ENCODE measurements at regions not wholly inside any gene's neighbourhood (a gene's known extent, or its start where the extent isn't known, plus 50 kb on each side); places are given as distances from the start of the nearest gene placed in this dataset.

GRCh38 chr5:60504342-60504741, 195.6 kb downstream of the DEPDC1B start:
- TF ChIP-seq CTCF (IDR thresholded peaks at IDR 0.05) (no peak), POLR2AphosphoS5 (IDR thresholded peaks at IDR 0.05) (no peak), POLR2A (IDR thresholded peaks at IDR 0.05; ENCODE audit: low read depth) (no peak), EP300 (IDR thresholded peaks at IDR 0.05) (no peak)
